Uterus (tissue), 2 donors: ENCODE measurements at regions not wholly inside any gene's neighbourhood (a gene's known extent, or its start where the extent isn't known, plus 50 kb on each side); places are given as distances from the start of the nearest gene placed in this dataset.

Source experiments
- CTCF ChIP-seq, 4 experiments: fragments of 200-600 bp in 2 of 4; fragments of 450-650 bp in 2 of 4; sonication (generic) in 2 of 4; IDR thresholded peaks; one replicate each; pipeline ENCODE4 v1.5.1; 2016 to 2019; ENCODE audit warnings: antibody characterized with exemption in 4 of 4, mild to moderate bottlenecking in 2 of 4, moderate library complexity in 1 of 4
- POLR2A ChIP-seq, 2 donors: fragments of 450-650 bp; IDR thresholded peaks; one replicate each; pipeline ENCODE4 v1.6.1; 2016; ENCODE audit warnings: antibody characterized with exemption in 2 of 2, mild to moderate bottlenecking in 1 of 2, moderate library complexity in 1 of 2

- no peak for TF ChIP-seq CTCF (IDR thresholded peaks at IDR 0.05)
- no peak for TF ChIP-seq POLR2A (IDR thresholded peaks at IDR 0.05)
Measured at GRCh38 chr7:88516429-88516828, 209.7 kb upstream of the STEAP4 start.
